ENCODE measurements at regions not wholly inside any gene's neighbourhood (a gene's known extent, or its start where the extent isn't known, plus 50 kb on each side); places are given as distances from the start of the nearest gene placed in this dataset.

DNA sequence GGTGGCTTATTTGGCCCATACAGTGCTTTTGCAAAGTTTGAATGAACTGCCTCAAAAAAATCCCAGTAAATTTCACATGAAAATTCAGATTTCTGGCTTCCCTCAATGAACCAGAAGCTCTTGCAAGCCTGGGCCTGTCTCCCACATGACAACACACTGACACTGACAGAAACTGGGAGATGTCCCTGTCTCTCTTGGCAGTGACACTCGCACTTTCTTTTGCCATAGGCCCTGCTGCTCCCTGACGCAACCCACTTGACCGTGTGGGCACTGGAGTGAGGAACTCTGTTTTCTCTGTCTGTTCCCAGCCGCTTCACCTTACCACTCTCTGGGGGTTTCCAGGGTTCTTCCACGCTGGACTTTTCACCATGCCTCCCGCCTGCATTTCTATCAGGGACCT is 524.5 kb downstream of the SHQ1 start:
- no peaks in the 10 kb centered on the region for H3K36me3 Mint-ChIP-seq (ENCODE audit: insufficient read depth, unreplicated experiment)
- no TSS peak for BruUV-seq (replicated peaks)
- DNase-seq (ENCODE audit: unreplicated experiment) = no peak
- no peaks in the 10 kb centered on the region for H3K27me3 Mint-ChIP-seq (ENCODE audit: insufficient read depth, unreplicated experiment)
- intact Hi-C loops (cut with micrococcal nuclease) = no loop called here
- H3K4me1 Mint-ChIP-seq (ENCODE audit: insufficient read depth, unreplicated experiment) = no peaks in the 10 kb centered on the region
- CTCF ChIA-PET = interaction anchor here (0.6 kb wide), 1 partner anchor 762 kb away, joined by 3 read pairs; no protein-coding TSS in a partner anchor
- POLR2A ChIA-PET = interaction anchor here (0.8 to 1.3 kb wide), 2 partner anchors 18 to 63 kb away, joined by 3 to 4 read pairs; no protein-coding TSS in a partner anchor
- no peaks in the 10 kb centered on the region for H3K9me3 Mint-ChIP-seq (ENCODE audit: unreplicated experiment)
- TF ChIP-seq, protein P1, sequence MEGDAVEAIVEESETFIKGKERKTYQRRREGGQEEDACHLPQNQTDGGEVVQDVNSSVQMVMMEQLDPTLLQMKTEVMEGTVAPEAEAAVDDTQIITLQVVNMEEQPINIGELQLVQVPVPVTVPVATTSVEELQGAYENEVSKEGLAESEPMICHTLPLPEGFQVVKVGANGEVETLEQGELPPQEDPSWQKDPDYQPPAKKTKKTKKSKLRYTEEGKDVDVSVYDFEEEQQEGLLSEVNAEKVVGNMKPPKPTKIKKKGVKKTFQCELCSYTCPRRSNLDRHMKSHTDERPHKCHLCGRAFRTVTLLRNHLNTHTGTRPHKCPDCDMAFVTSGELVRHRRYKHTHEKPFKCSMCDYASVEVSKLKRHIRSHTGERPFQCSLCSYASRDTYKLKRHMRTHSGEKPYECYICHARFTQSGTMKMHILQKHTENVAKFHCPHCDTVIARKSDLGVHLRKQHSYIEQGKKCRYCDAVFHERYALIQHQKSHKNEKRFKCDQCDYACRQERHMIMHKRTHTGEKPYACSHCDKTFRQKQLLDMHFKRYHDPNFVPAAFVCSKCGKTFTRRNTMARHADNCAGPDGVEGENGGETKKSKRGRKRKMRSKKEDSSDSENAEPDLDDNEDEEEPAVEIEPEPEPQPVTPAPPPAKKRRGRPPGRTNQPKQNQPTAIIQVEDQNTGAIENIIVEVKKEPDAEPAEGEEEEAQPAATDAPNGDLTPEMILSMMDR (IDR thresholded peaks at IDR 0.05; ENCODE audit: unreplicated experiment) = no peak
- H3K27ac Mint-ChIP-seq (ENCODE audit: low read depth, unreplicated experiment) = no peak overlapping the region
- no peak overlapping the region for H3K4me3 Mint-ChIP-seq (ENCODE audit: unreplicated experiment)

DNA sequence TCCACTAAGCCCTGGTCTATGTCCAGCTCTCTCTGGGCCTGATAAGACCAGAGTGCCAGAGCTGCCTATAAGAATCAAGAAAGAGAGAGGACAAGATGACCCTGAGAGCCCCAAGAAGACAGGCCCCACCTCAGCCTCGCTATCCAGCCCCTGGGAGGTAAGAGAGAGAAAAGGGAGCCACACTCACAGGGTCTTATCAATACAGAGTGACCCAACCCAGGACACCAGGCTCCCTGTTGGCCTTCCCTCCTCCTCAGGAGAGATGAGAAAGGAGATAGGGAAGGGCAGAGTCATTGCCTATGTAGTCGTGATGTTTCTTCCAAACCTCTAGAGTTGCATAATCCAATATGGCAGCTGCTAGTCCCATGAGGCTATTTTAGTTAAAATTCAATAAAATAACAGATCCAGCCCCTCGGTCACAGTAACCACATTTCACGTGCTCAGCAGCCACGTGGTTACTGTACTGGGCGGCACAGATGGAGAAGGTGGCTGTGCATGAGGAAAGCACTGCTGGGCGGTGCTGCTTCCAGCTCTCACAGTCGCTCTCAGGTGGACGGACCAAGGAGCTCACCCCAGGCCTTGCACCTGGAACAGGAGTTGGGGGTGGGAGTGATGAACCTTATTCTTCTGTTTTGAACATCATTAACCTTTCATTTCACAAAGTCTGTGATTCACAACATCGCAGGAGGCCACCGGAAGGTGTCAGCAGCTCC is 525.8 kb downstream of the SHQ1 start:
- DNase-seq (ENCODE audit: unreplicated experiment) = no peak
- no TSS peak for BruUV-seq (replicated peaks)
- intact Hi-C loops (cut with micrococcal nuclease) = no loop called here
- TF ChIP-seq, protein P1 (IDR thresholded peaks at IDR 0.05; ENCODE audit: unreplicated experiment) = no peak
- ChIA-PET POLR2A (interaction anchor here (1.0 kb wide), 1 partner anchor 10 kb away, joined by 3 read pairs; no protein-coding TSS in a partner anchor), CTCF (interaction anchor here (1.0 kb wide), 1 partner anchor 51 kb away, joined by 3 read pairs; no protein-coding TSS in a partner anchor)
- Mint-ChIP-seq H3K9me3 (ENCODE audit: unreplicated experiment) (no peaks in the 10 kb centered on the region), H3K27me3 (ENCODE audit: insufficient read depth, unreplicated experiment) (no peaks in the 10 kb centered on the region), H3K36me3 (ENCODE audit: insufficient read depth, unreplicated experiment) (no peaks in the 10 kb centered on the region), H3K4me1 (ENCODE audit: insufficient read depth, unreplicated experiment) (peaks cover 4% of the 10 kb centered on the region), H3K27ac (ENCODE audit: low read depth, unreplicated experiment) (no peak overlapping the region), H3K4me3 (ENCODE audit: unreplicated experiment) (no peak overlapping the region)

DNA sequence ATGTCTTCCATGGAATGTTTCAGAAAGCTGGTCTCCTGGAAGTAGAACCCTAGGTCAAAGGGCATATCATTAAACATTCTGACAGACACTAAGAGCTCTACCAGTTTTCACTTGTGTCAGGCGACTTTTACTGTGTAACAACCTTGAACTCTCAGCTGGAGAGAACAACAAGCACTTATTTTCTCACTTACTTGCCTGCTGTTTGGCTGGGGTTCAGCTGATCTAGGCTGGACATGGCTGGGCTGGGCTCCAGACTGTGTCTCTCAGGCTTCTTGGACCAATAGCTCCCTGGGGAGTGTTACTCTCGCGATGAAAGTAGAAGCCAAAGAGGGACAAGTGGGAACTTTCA is 527.3 kb downstream of the SHQ1 start:
- peaks cover 6% of the 10 kb centered on the region for H3K4me1 Mint-ChIP-seq (ENCODE audit: insufficient read depth, unreplicated experiment)
- H3K4me3 Mint-ChIP-seq (ENCODE audit: unreplicated experiment) = no peak overlapping the region
- H3K27me3 Mint-ChIP-seq (ENCODE audit: insufficient read depth, unreplicated experiment) = no peaks in the 10 kb centered on the region
- no TSS peak for BruUV-seq (replicated peaks)
- CTCF ChIA-PET = no interaction called here
- no peaks in the 10 kb centered on the region for H3K36me3 Mint-ChIP-seq (ENCODE audit: insufficient read depth, unreplicated experiment)
- intact Hi-C loops (cut with micrococcal nuclease) = no loop called here
- TF ChIP-seq, protein P1 (IDR thresholded peaks at IDR 0.05; ENCODE audit: unreplicated experiment) = no peak
- POLR2A ChIA-PET = no interaction called here
- no peak for DNase-seq (ENCODE audit: unreplicated experiment)
- H3K27ac Mint-ChIP-seq (ENCODE audit: low read depth, unreplicated experiment) = no peak overlapping the region
- H3K9me3 Mint-ChIP-seq (ENCODE audit: unreplicated experiment) = no peaks in the 10 kb centered on the region

DNA sequence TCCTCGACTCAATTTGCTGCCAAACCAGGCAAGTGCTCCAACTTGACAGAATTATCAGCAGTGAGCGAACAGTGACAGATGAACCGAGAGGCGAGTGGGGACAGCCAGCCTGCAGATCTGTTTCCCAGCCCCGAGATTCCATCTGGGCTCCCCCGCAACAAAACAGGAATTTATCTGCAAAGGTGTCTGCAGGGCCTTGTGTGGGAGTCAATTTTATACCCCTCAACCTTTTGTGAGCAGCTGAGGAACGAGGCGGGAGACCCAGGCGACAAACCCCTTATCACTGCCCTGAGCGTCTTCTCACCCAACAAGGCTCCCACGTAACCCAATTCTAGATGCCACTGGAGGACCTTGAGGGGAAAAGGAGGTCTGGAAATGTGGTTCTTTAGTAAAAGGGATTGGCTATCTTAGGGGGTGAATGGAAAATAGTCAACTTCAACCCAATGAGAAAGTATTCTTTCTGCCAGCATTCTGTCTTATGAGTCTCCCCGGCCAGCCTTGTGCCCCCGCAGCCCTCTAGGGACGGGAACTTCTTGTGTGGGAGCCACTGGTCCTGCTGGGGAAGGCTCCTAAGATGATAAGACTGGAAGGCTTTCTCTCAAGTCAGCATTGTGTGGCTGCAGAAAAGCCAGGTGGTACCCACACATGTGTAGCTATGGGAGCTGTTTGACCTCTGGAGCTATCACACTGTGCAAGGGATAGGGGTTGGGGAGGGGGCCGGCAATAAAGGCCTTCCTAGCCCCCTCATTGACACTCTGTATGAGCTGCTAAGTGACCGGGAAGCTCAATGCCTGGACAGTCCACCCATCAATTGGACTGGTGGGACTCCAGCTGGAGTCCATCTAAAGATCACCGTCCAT is 527.9 kb downstream of the SHQ1 start:
- Mint-ChIP-seq H3K9me3 (ENCODE audit: unreplicated experiment) (no peaks in the 10 kb centered on the region), H3K27me3 (ENCODE audit: insufficient read depth, unreplicated experiment) (no peaks in the 10 kb centered on the region), H3K36me3 (ENCODE audit: insufficient read depth, unreplicated experiment) (no peaks in the 10 kb centered on the region), H3K27ac (ENCODE audit: low read depth, unreplicated experiment) (no peak overlapping the region), H3K4me3 (ENCODE audit: unreplicated experiment) (no peak overlapping the region), H3K4me1 (ENCODE audit: insufficient read depth, unreplicated experiment) (peaks cover 6% of the 10 kb centered on the region)
- CTCF ChIA-PET = no interaction called here
- BruUV-seq (replicated peaks) = no TSS peak
- POLR2A ChIA-PET = interaction anchor here (0.7 kb wide), 1 partner anchor 12 kb away, joined by 3 read pairs; no protein-coding TSS in a partner anchor
- intact Hi-C loops (cut with micrococcal nuclease) = no loop called here
- DNase-seq (ENCODE audit: unreplicated experiment) = no peak
- TF ChIP-seq, protein P1 (IDR thresholded peaks at IDR 0.05; ENCODE audit: unreplicated experiment) = no peak

All from MCF 10A (cell line).